GM18502 (cell line): ENCODE measurements at regions not wholly inside any gene's neighbourhood (a gene's known extent, or its start where the extent isn't known, plus 50 kb on each side); places are given as distances from the start of the nearest gene placed in this dataset.
"Not testable (repeated sequence)": the region's sequence is repeated elsewhere in the genome, so short reads cannot be mapped to it uniquely, and the experiment has no call there.

Experiments
- ATAC-seq: cut with Tn5 transposase; IDR thresholded peaks from one replicate; pipeline ENCODE4 v1.9.1; 2021; ENCODE audit warnings: mild to moderate bottlenecking; ENCODE audit not compliant: unreplicated experiment, poor library complexity

- no peak for ATAC-seq
These were observed 100.4 kb upstream of the GALNT18 start for GRCh38 chr11:11722246-11722645.

GRCh38 chr11:11718511-11718910 is 96.7 kb upstream of the GALNT18 start:
- no peak for ATAC-seq

GRCh38 chr11:11717064-11717725 is 95.4 kb upstream of the GALNT18 start:
- no peak for ATAC-seq

- not testable (repeated sequence) for ATAC-seq
These were observed 93.3 kb upstream of the GALNT18 start for GRCh38 chr11:11715075-11715474.

- no peak for ATAC-seq
These were observed 88.8 kb upstream of the GALNT18 start for GRCh38 chr11:11710556-11710955.

- no peak for ATAC-seq
These were observed 87.8 kb upstream of the GALNT18 start for GRCh38 chr11:11709447-11710239.

GRCh38 chr11:11708256-11708655 is 86.5 kb upstream of the GALNT18 start:
- ATAC-seq = no peak

- no peak for ATAC-seq
These were observed 84.2 kb upstream of the GALNT18 start for GRCh38 chr11:11706028-11706427.

GRCh38 chr11:11703885-11704284 is 82.1 kb upstream of the GALNT18 start:
- no peak for ATAC-seq

GRCh38 chr11:11701070-11701469 is 79.3 kb upstream of the GALNT18 start:
- no peak for ATAC-seq

- ATAC-seq = no peak
These were observed 76.0 kb upstream of the GALNT18 start for GRCh38 chr11:11697796-11698195.

- ATAC-seq = no peak
These were observed 69.7 kb upstream of the GALNT18 start for GRCh38 chr11:11691296-11692151.

- ATAC-seq = no peak
These were observed 59.7 kb upstream of the GALNT18 start for GRCh38 chr11:11681536-11681935.

GRCh38 chr11:11677672-11678356 is 56.0 kb upstream of the GALNT18 start:
- ATAC-seq = no peak

GRCh38 chr11:11675671-11676181 is 53.9 kb upstream of the GALNT18 start:
- no peak for ATAC-seq

- no peak for ATAC-seq
These were observed 51.0 kb upstream of the GALNT18 start for GRCh38 chr11:11672789-11673188.

GRCh38 chr11:11672101-11672500 is 50.3 kb upstream of the GALNT18 start:
- no peak for ATAC-seq
